ENCODE measurements at regions not wholly inside any gene's neighbourhood (a gene's known extent, or its start where the extent isn't known, plus 50 kb on each side); places are given as distances from the start of the nearest gene placed in this dataset.

DNA sequence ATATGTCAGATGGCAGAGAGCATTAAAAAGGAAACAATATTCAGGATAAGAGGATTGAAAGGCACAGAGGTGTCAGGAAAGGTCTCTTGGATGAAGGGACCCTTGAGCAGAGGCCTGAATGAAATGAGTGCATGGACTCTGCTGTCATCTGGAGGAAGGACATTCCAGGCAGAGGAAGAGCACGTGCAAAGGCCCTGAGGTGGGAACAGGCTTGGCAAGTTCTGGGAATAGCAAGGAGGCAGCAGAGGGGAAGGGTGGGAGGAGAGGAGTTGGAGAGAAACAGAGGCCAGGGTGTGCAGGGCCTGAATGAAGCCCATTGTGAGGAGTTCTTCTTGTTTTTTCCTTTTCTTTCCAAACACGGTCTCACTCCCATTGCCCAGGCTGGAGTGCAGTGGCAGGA is 59.0 kb upstream of the RUNX3 start:
- no peak for ATAC-seq (ENCODE audit: low FRiP score)
- TF ChIP-seq, protein P1, sequence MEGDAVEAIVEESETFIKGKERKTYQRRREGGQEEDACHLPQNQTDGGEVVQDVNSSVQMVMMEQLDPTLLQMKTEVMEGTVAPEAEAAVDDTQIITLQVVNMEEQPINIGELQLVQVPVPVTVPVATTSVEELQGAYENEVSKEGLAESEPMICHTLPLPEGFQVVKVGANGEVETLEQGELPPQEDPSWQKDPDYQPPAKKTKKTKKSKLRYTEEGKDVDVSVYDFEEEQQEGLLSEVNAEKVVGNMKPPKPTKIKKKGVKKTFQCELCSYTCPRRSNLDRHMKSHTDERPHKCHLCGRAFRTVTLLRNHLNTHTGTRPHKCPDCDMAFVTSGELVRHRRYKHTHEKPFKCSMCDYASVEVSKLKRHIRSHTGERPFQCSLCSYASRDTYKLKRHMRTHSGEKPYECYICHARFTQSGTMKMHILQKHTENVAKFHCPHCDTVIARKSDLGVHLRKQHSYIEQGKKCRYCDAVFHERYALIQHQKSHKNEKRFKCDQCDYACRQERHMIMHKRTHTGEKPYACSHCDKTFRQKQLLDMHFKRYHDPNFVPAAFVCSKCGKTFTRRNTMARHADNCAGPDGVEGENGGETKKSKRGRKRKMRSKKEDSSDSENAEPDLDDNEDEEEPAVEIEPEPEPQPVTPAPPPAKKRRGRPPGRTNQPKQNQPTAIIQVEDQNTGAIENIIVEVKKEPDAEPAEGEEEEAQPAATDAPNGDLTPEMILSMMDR (IDR thresholded peaks at IDR 0.05): no peak
- no peak for DNase-seq (ENCODE audit: low spot score)

DNA sequence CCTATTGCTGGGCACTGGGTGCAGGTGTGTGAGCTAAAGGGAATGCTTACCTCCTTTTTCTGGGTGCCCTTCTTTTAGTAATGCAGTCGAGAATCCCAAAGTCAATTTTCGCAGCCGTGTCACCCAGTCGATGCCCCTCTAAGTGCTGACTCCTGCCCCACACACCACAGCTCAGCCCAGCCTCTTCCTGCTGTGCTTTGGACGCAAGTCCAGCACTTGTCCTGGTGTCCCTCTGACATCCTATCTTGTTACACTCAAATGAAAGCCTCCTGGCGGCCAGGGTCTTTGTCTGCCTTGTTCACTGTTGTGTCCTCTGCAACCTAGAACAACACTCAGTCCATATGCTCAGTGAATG is 58.5 kb upstream of the RUNX3 start:
- TF ChIP-seq, protein P1 (IDR thresholded peaks at IDR 0.05): no peak
- DNase-seq (ENCODE audit: low spot score) (no peak), ATAC-seq (ENCODE audit: low FRiP score) (no peak)

DNA sequence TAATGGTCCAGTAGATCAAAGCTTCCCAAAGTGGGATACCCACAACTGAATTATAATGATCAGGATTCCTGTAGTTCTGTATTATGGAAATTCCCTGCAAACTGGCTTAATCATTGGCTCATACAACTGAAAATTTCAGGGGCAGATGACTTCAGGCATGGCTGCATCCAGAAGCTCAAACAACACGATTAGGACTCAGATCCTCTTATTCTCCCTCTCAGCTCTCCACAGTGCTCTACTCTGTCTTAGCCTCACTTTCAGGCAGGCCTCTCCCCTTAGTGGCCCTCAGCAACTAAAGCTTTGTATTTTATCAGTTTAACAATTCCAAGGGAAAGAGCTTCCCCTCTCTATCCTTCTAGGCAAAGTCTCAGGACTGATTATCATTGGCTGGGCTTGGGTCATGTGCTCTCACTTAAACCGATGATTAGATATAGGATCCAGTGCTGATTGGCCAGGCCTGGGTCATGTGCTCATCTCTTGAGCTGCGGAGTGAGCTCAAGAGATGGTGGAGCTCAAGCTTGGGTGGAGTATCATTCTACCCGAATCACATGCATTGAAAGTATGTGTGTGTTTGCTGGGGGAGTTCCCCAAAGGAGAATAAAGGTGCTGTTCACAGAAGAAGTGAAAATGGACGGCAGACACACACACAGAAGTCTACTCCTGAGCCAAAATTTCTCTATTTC is 57.9 kb upstream of the RUNX3 start:
- TF ChIP-seq, protein P1 (IDR thresholded peaks at IDR 0.05): no peak
- no peak for ATAC-seq (ENCODE audit: low FRiP score)
- DNase-seq (ENCODE audit: low spot score): no peak

DNA sequence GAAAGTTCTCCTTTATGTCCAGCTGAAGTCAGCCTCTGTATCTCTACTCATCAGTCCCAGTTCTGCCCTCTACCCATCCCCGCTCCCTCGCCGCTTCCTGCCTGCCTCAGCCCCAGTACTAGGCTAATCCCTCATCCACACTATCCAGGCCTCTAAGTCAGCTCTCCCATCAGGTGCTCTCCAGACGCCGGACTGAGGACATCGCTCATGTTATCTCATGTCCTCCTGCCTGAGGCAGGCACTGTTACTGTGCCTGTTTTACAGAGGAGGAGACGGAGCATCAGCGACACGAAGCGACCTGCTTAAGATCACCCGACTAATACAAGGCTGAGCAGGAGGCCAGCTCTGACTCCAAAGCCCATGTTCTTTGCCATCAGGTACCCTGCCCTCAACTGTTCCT is 57.3 kb upstream of the RUNX3 start:
- TF ChIP-seq, protein P1 (IDR thresholded peaks at IDR 0.05): no peak
- ATAC-seq (ENCODE audit: low FRiP score) (no peak), DNase-seq (ENCODE audit: low spot score) (no peak)

DNA sequence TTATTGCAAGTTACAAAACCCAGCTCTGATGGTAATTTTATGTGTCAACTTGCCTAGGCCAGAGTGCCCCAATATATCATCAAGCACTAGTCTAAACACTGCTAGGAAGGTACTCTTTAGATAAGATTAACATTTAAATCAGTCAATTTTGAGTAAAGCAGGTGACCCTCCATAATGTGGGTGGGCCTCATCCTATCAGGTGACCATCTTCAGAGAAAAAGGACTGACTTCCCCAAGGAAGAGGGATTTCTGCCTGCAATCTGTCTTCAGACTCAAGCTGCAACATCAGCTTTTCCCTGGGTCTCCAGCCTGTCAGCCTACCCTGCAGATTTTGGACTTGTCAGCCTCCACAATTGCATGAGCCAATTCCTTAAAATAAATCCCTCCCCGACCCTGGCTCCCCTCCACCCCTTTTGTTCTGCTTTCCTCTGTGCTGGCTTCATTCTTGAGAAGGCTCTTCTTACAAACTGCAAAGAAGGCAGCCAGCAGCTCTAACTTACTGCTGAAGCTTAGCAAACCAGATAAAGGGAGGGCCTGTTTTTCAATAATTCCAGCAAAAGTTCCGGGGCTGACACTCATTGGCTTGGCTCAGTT is 56.4 kb upstream of the RUNX3 start:
- DNase-seq (ENCODE audit: low spot score): no peak
- no peak for ATAC-seq (ENCODE audit: low FRiP score)
- TF ChIP-seq, protein P1 (IDR thresholded peaks at IDR 0.05): no peak

DNA sequence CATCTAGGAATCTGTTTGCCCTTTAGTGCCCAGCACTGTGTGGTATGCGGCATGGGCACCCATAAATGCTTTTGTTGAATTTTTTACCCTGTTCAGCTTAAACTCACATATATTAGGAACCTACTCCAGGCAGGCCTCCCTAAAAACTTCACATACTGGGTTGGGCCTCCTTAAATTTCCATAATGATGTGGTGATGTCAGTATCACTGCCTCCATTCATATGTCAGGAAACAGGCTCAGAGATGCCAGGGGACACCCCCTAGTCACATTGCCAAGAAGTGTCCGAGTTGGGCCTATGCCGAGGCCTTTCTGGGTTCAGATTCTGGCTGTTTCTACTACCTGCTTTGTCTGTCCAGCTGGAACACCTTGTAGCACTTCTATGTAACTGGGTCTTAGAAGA is 55.7 kb upstream of the RUNX3 start:
- TF ChIP-seq, protein P1 (IDR thresholded peaks at IDR 0.05): no peak
- no peak for DNase-seq (ENCODE audit: low spot score)
- no peak for ATAC-seq (ENCODE audit: low FRiP score)

Data from omental fat pad (tissue), 3 donors.